ENCODE measurements at regions not wholly inside any gene's neighbourhood (a gene's known extent, or its start where the extent isn't known, plus 50 kb on each side); places are given as distances from the start of the nearest gene placed in this dataset.

DNA sequence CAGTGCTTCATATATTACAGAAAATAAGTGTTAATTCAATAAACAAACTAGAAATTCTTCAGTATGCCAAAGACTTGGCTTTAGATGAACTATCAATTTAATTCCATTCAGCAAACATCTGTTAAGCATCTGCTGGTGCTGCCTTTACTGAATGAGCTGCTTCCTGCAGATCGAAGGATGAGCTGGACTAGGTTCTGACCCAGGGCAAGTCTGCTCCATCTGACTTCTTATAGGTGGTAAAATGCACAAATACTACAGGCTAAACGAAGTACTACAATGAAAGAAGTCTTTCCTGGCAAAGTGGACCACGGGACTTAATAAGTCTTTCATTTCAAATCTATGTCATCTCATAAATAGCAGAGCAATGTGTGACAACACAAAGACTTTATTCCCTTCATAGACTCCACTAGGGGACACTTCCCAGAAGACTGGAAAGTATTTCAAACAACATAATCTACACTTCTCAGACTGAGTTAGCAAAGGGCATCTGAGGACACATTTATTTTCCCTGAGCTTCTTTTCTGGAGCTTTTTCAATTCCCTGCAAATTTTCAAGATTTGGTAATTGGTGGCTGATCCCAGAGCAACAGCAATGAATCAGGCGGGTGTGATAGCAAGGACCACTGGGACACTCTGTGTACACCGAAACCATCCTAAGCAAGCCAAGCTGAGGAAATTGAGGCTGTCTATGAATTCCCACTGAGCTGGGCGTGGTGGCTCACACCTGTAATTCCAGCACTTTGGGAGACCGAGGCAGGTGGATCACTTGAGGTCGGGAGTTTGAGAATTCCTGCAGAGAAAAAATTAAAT is 108.9 kb upstream of the FRMD4A start:
- ChIA-PET POLR2A (no interaction called here), CTCF (interaction anchor here (0.5 to 0.6 kb wide), 3 partner anchors 42 to 244 kb away, joined by 3 to 9 read pairs (median 3); no protein-coding TSS in a partner anchor)
- no peaks in the 10 kb centered on the region for H3K9me3 ChIP-seq (ENCODE audit: control insufficient read depth, insufficient read depth, low read depth, low read length)
- H3K4me1 ChIP-seq (ENCODE audit: control insufficient read depth, insufficient read depth, low read length), result no peaks in the 10 kb centered on the region
- H3K27ac ChIP-seq (ENCODE audit: extremely low read depth, low read depth, low read length), result no peak overlapping the region
- TF ChIP-seq ZNF112 (tag by site-specific recombination; IDR thresholded peaks at IDR 0.05) (no peak), ZFP37 (tag by site-specific recombination; IDR thresholded peaks at IDR 0.05) (no peak), ZBTB8A (tag by site-specific recombination; IDR thresholded peaks at IDR 0.05) (no peak), ZNF596 (tag by site-specific recombination; IDR thresholded peaks at IDR 0.05) (no peak), ZNF76 (tag by site-specific recombination; IDR thresholded peaks at IDR 0.05; ENCODE audit: borderline replicate concordance, low read depth) (no peak), SP3 (tag by site-specific recombination; IDR thresholded peaks at IDR 0.05) (no peak)
- TF ChIP-seq, protein P1, sequence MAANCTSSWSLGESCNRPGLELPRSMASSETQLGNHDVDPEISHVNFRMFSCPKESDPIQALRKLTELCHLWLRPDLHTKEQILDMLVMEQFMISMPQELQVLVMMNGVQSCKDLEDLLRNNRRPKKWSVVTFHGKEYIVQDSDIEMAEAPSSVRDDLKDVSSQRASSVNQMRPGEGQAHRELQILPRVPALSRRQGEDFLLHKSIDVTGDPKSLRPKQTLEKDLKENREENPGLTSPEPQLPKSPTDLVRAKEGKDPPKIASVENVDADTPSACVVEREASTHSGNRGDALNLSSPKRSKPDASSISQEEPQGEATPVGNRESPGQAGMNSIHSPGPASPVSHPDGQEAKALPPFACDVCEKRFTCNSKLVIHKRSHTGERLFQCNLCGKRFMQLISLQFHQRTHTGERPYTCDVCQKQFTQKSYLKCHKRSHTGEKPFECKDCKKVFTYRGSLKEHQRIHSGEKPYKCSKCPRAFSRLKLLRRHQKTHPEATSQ (tag by site-specific recombination; IDR thresholded peaks at IDR 0.05), result no peak
- TF ChIP-seq, protein P2, sequence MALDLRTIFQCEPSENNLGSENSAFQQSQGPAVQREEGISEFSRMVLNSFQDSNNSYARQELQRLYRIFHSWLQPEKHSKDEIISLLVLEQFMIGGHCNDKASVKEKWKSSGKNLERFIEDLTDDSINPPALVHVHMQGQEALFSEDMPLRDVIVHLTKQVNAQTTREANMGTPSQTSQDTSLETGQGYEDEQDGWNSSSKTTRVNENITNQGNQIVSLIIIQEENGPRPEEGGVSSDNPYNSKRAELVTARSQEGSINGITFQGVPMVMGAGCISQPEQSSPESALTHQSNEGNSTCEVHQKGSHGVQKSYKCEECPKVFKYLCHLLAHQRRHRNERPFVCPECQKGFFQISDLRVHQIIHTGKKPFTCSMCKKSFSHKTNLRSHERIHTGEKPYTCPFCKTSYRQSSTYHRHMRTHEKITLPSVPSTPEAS (tag by site-specific recombination; IDR thresholded peaks at IDR 0.05), result no peak
- no peak overlapping the region for H3K4me3 ChIP-seq (ENCODE audit: low read depth, low read length)
- H3K36me3 ChIP-seq (ENCODE audit: control insufficient read depth in 2 of 2, insufficient read depth in 1 of 2, low read length in 2 of 2), result no peaks in the 10 kb centered on the region

DNA sequence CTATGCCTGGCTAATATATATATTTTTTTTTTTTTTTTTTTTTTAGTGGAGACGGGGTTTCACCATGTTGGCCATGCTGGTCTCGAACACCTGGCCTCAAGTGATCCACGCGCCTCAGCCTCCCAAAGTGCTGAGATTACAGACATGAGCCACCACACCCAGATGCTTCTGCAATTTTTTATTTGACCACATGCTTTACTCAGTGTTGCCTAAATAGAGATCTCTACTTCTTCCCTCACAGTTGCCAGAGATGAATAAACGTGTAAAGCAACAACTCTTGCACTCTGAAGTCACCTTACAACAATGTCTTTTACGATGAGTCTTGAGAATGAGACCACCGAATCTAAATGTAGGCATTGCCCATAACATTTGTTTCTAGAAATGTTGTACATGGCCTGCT is 107.9 kb upstream of the FRMD4A start:
- POLR2A ChIA-PET, result no interaction called here
- Histone ChIP-seq H3K4me1 (ENCODE audit: control insufficient read depth, insufficient read depth, low read length) (no peaks in the 10 kb centered on the region), H3K4me3 (ENCODE audit: low read depth, low read length) (no peak overlapping the region), H3K27ac (ENCODE audit: extremely low read depth, low read depth, low read length) (no peak overlapping the region), H3K36me3 (ENCODE audit: control insufficient read depth in 2 of 2, insufficient read depth in 1 of 2, low read length in 2 of 2) (no peaks in the 10 kb centered on the region), H3K9me3 (ENCODE audit: control insufficient read depth, insufficient read depth, low read depth, low read length) (no peaks in the 10 kb centered on the region)
- TF ChIP-seq ZNF843 (tag by site-specific recombination; IDR thresholded peaks at IDR 0.05) (no peak), ZNF768 (tag by site-specific recombination; IDR thresholded peaks at IDR 0.05) (no peak), ZNF621 (tag by site-specific recombination; IDR thresholded peaks at IDR 0.05) (no peak), SETDB1 (IDR thresholded peaks at IDR 0.05; ENCODE audit: insufficient read length, low read length) (no peak), ZNF596 (tag by site-specific recombination; IDR thresholded peaks at IDR 0.05) (no peak), ZNF549 (tag by site-specific recombination; IDR thresholded peaks at IDR 0.05) (no peak), ZNF791 (tag by site-specific recombination; IDR thresholded peaks at IDR 0.05) (no peak), ZSCAN23 (tag by site-specific recombination; IDR thresholded peaks at IDR 0.05) (no peak), YY2 (tag by site-specific recombination; IDR thresholded peaks at IDR 0.05) (no peak), ZNF664 (tag by site-specific recombination; IDR thresholded peaks at IDR 0.05) (no peak), ZNF830 (tag by site-specific recombination; IDR thresholded peaks at IDR 0.05; ENCODE audit: low read depth) (no peak), SP7 (tag by site-specific recombination; IDR thresholded peaks at IDR 0.05) (no peak)
- CTCF ChIA-PET, result interaction anchor here (0.6 to 0.7 kb wide), 3 partner anchors 472 to 769 kb away, joined by 3 to 5 read pairs (median 4); no protein-coding TSS in a partner anchor

DNA sequence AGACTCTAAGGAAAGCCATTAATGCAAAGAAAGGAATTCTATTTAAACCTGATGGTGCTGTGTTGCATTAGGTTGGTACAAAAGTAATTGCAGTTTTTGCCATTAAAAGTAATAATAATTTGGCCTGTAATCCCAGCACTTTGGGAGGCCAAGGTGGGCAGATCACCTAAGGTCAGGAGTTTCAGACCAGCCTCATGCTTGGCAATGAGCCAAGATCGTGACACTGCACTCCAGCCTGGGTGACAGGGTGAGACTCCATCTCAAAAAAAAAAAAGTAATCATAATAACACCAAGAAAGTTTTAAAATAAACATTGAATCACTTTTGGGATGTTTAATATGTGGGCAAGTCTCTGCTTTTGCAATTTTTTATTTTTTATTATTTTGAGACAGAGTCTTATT is 107.3 kb upstream of the FRMD4A start:
- CTCF ChIA-PET, result interaction anchor here (0.6 to 0.7 kb wide), 2 partner anchors 646 to 769 kb away, joined by 3 to 5 read pairs; no protein-coding TSS in a partner anchor
- POLR2A ChIA-PET, result no interaction called here
- no peak overlapping the region for H3K4me3 ChIP-seq (ENCODE audit: low read depth, low read length)
- no peak for TF ChIP-seq ZNF221 (tag by site-specific recombination; IDR thresholded peaks at IDR 0.05; ENCODE audit: borderline replicate concordance)
- TF ChIP-seq PRDM1 (tag by site-specific recombination; IDR thresholded peaks at IDR 0.05), result no peak
- TF ChIP-seq GLIS1 (tag by site-specific recombination; IDR thresholded peaks at IDR 0.05), result no peak
- TF ChIP-seq ZXDB (tag by site-specific recombination; IDR thresholded peaks at IDR 0.05), result no peak
- TF ChIP-seq ZNF214 (tag by site-specific recombination; IDR thresholded peaks at IDR 0.05; ENCODE audit: borderline replicate concordance), result no peak
- TF ChIP-seq ZNF596 (tag by site-specific recombination; IDR thresholded peaks at IDR 0.05), result no peak
- no peak for TF ChIP-seq ZNF571 (tag by site-specific recombination; IDR thresholded peaks at IDR 0.05)
- TF ChIP-seq, protein P3, sequence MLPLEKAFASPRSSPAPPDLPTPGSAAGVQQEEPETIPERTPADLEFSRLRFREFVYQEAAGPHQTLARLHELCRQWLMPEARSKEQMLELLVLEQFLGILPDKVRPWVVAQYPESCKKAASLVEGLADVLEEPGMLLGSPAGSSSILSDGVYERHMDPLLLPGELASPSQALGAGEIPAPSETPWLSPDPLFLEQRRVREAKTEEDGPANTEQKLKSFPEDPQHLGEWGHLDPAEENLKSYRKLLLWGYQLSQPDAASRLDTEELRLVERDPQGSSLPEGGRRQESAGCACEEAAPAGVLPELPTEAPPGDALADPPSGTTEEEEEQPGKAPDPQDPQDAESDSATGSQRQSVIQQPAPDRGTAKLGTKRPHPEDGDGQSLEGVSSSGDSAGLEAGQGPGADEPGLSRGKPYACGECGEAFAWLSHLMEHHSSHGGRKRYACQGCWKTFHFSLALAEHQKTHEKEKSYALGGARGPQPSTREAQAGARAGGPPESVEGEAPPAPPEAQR (tag by site-specific recombination; IDR thresholded peaks at IDR 0.05), result no peak
- no peak for TF ChIP-seq ZNF629 (tag by site-specific recombination; IDR thresholded peaks at IDR 0.05)
- TF ChIP-seq BCL11B (tag by site-specific recombination; IDR thresholded peaks at IDR 0.05; ENCODE audit: low read depth), result no peak
- no peak for TF ChIP-seq ZNF701 (tag by site-specific recombination; IDR thresholded peaks at IDR 0.05)
- TF ChIP-seq ZNF600 (tag by site-specific recombination; IDR thresholded peaks at IDR 0.05), result no peak

More for the DNA sequence above, 107.3 kb upstream of the FRMD4A start:
- no peaks in the 10 kb centered on the region for H3K4me1 ChIP-seq (ENCODE audit: control insufficient read depth, insufficient read depth, low read length)
- H3K36me3 ChIP-seq (ENCODE audit: control insufficient read depth in 2 of 2, insufficient read depth in 1 of 2, low read length in 2 of 2), result no peaks in the 10 kb centered on the region
- no peak overlapping the region for H3K27ac ChIP-seq (ENCODE audit: extremely low read depth, low read depth, low read length)
- H3K9me3 ChIP-seq (ENCODE audit: control insufficient read depth, insufficient read depth, low read depth, low read length), result no peaks in the 10 kb centered on the region
